HG02884 (cell line): ENCODE measurements at regions not wholly inside any gene's neighbourhood (a gene's known extent, or its start where the extent isn't known, plus 50 kb on each side); places are given as distances from the start of the nearest gene placed in this dataset.
"Not testable (repeated sequence)": the region's sequence is repeated elsewhere in the genome, so short reads cannot be mapped to it uniquely, and the experiment has no call there.

Experiments used
- ATAC-seq: cut with Tn5 transposase; IDR thresholded peaks from one replicate; pipeline ENCODE4 v1.9.1; 2021; ENCODE audit warnings: mild to moderate bottlenecking, moderate library complexity; ENCODE audit not compliant: unreplicated experiment

DNA sequence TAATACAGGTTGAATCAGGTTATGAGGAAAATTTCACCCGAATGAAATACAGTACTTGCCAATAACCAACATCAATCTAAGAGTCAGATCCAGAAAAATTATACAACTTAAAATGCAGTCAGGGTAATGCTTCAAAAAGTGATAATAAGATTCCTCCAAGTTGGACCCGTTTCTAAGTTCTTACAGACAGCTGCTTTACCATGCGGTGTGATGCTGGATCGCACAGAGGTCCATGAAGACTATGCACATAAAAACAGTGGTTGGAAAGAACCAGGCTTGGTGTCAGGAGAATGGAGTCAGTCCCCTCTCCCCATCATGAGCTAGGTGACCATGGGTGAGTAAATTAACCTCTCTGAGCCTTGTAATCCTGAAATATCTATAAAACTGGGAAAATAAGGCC, 261.3 kb downstream of the QDPR start:
- ATAC-seq = no peak

DNA sequence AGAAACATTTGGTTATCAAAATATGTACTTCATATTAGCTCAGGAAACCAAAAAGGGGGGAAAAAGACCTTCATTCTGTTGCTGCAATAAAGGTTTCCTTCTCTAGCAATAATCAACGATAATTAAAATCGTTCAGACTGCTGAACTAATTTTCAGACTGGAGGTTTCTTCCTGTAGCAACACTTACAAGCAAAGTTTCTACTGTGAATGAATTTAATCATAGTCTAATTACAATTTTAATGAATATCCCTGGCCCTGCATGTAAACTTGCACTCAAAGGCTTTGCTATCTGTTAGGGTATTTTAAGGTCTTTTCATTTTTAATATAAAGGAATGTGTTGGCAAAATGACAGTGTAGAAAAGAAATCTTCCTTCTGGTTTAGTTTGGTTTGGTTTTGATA, 265.2 kb downstream of the QDPR start:
- no peak for ATAC-seq

DNA sequence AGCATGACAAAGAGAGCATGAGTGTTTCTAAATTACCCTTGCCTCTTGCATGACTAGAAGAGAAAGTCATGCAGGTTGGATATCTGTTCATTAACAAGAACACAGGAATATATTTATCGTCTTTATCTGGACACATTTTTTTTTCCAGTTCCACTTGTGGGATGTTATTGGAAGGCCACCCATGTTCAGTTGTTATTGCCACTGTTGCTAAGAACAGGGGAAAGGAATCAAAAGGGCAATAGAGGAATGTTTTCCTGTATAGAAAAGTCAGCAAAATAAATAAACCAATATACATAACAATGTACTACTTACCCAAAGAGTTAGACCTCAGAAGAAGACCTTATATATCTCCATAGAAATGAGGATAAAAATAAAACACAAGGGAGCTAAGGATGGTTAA, 270.1 kb downstream of the QDPR start:
- ATAC-seq = no peak

DNA sequence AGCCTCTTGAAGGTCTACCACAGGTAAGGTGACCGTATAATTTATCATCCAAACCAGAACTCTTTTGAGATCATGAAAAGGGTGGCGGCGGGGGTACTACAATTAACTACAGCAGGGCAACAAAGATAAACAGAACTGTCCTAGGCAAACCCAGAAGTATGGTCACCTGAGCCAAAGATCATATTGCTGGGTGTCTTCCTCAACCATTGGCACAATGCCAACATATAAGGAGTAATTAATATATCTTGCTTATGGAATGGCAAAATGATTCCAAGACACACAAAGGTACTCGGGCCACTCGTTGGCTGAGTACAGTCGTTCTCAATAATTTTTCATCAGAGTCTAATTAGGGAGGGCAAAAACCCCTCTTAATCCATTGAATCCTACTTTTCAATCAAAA, 273.3 kb downstream of the QDPR start:
- ATAC-seq = no peak

DNA sequence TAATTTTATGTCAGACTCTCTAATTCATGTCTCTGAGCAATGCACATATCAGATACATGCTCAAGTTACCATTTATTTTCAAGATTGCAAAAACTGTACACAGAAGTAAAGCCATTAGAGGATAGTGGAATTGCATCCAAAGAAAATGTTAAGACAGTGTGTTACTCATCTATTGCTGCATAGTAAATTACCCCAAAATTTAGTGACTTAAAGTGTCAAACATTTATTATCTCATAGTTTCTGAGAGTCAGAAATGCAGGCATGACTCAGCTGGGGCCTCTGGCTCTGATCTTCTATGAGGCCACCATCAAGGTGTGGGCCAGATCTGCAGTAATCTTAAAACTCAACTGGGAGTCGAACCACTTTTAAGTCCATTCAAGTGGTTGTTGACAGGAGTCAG, 275.2 kb downstream of the QDPR start:
- no peak for ATAC-seq

DNA sequence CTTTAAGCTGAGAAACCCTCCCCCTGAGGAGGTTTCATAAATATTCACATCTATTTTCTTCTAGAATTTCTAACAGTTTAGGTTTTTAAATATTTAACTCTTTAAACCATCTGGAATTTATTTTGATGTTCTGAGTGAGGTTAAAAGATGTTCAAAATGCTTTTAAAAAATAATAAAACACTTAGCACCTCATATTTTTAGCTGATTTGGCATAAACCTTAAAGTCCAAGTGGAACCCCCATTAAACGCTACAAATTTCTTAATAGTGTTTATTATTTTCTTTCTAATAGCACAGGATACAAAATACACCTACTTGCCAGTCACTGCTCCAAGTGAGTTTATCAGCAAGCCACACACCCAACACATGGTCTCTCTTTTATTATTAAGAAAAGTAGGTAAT, 277.2 kb downstream of the QDPR start:
- no peak for ATAC-seq

DNA sequence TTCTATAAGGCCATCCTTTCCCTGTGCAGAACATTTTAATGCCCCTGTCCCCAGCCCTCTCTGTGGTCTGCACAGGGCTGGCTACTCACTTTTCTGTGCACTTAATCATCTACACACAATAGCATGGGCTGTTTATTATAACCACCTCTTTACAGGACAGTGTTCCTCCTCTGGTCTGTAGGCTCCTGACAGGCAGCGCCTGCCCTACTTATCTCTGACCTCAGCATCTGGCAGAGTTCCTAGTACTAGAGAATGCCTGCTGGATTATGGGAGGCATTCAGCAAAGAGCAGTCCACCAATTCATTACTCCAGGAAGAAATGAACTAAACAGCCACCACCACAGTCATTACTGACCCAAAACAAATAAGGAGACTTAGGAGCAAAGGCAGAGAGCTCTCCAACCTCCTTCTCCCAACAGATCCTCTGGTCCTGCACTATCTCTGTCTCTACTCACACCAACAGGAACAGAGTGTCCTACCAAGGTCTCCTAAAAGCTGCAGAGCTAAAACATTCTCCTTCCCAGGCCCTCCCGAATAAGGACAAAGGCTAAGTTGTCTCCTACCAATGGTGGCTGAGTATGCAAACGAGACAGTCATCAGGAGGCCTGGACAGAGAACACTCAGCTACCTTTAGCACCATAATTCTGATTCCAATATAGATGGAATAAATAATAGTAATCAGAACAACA, 279.2 kb downstream of the QDPR start:
- ATAC-seq = no peak

DNA sequence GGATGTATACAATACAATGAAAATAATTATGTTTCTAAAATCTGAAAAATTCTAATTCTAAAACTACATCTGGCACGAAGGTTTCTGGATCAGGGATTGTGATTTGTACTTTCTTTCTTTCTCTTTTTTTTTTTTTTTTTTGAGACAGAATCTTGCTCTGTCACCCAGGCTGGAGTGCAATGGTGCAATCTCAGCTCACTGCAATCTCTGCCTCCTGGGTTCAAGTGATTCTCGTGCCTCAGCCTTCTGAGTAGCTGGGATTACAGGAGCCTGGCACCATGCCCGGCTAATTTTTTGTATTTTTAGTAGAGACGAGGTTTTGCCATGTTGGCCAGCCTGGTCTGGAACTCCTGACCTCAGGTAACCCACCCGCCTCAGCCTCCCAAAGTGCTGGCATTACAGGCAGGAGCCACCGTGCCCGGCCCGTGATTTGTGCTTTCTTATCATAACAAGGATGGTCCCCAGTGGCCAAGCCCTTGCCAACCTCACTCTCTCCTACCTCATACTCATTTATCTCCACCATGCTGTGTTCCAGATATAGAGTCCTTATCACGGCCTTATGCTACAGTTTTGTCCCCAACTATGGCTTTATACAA, 279.9 kb downstream of the QDPR start:
- ATAC-seq = not testable (repeated sequence)

DNA sequence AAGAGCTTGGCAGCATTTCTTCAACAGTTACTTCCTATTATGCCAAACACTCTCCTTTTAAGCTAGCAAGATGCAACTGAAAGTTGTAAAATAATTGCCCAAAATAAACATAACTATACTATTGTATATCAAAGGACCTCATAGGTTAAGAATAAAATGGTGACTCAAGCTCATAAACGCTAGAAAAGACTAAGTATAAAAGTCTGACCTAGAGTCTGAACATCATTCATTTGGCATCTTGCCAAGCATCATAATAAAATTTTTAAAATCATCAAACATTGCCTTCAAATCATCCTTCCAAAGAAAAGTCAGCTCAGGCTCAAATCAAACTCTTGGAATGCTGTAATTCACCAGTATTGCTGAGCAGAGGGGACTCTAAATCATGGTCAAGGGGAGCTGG, 281.2 kb downstream of the QDPR start:
- ATAC-seq = no peak

DNA sequence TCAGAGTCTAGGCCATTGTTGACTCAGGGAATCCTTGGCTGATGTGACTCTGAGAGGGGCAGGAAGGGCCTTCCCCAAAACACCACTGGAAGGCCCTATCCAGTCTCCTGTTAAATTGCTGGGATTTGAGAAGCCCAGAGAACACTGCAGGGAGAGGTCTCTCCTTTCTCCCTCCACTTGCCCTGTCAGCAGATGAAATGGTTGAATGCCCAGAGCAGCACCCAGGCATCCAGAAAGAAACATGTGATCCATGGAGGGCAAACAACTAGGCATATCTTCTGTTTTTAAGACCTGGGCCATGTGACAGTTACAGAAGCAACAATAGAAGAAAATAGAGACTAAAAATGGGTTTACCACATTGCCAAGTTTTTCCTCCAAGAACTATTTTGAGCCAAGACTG, 291.1 kb downstream of the QDPR start:
- ATAC-seq = no peak

DNA sequence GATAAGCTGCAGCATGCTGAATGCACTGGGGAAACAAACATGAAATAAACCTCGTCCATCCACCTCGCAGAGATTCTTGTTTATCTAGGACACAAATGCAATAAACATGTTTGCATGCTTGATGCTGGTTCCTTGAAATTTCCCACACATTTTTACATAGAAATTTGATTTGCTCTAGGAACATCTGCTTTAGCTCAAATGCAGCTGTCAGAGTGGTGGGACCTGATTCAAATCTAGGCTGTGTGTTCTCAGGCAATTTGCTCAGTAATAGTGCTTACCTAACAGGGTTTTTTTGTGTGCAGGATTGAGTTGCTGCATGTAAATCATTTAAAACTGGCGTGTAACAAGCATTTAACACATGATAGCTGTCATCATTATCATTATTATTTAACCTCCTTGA, 293.1 kb downstream of the QDPR start:
- ATAC-seq = no peak

DNA sequence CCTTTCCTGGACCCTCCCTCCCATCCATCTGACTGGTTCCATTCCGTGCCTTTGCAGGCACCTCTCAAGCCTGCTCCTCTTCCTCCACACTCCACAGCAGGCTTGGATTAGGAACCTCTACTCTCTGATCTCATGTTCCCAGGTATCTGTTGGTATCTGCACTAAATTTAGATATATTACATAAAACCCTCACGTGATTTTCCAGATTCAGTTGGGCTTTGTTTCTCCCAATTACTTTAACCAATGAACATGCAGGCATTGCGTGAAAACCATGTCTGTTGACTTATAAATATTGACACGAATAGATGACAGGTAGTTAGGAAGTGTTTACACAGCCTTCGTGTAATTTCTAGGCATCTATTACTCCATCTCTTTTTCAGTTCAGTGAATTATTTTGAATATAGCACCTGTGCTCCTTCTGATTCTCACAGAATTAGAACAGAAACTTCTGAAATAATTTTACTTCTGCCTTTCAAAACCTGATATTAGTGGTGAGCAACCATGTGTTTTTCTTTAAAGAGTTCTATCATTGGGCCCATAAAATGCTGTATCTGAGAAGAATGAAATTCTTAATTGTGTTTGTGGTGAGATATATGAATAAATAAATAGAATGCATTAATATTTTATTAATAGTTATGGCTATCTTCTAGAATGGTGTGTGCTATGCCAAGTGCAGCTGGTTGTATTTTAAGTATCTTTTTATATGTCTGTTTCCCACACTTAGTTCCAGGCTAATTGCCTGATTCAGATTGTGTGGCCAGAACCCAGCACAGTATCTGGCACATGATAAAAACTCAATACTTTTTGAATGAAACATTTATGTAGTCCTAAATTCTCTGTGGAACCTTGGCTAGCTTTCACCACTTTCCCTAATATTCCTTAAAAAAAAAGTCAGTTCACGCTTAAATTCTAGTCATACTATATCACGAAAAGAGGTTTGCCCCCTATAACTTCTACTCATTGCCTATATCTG, 304.8 kb downstream of the QDPR start:
- ATAC-seq = no peak

DNA sequence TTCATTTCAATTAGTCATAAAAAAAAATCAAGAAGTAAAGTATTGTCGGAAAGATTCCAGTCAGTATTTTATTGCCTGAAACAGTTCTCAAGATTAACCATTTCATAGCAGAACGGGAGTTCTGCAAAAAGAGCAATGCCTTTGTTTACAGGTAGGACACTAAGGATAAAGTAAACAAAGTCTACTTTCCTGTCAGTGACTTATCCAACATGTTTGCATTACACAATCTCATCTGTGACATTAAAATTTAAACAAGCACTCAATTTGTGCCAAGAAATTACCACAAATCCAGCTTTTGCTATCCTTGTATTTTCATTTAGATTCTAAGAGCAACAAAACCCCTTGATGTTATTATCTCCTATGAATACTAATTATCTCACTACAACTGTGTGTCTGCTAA, 306.5 kb upstream of the LDB2 start:
- ATAC-seq = no peak

DNA sequence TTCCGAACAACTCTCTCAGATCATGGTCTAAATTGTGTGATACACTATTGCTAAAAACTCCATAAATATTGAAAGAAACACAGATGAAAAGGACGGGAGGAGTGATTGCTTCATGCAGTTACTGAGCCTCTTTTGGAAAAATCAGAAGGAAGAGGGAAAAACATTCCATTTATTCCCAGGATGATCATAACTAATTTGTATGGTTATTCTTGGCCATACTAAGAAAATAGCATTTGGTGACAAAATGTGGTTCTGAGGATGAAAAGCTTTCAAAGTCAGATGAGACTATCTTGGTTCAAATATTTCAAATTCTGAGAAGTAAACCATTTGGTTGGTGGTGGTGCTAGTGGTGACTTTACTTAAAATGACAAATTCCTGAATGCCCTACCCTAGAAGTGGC, 305.4 kb upstream of the LDB2 start:
- no peak for ATAC-seq

DNA sequence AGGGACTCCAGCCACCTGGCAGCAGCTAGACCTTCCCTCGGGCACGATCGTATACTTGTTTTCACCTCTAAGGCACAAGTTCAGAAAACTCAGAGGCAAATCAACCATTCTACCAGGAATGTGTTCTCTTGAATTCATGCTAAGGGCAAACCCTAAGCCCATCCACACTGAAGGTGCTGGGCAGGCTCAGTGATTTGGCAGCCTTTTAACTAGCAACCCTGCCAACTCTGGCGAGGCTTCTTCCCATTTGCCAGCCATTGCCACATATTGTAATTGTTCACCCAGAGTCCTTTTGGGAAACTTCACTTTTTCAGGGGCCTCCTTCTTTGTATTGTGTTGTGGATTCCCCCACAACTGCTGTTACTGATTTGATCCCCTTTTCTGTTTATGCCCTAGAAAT, 298.6 kb upstream of the LDB2 start:
- no peak for ATAC-seq

DNA sequence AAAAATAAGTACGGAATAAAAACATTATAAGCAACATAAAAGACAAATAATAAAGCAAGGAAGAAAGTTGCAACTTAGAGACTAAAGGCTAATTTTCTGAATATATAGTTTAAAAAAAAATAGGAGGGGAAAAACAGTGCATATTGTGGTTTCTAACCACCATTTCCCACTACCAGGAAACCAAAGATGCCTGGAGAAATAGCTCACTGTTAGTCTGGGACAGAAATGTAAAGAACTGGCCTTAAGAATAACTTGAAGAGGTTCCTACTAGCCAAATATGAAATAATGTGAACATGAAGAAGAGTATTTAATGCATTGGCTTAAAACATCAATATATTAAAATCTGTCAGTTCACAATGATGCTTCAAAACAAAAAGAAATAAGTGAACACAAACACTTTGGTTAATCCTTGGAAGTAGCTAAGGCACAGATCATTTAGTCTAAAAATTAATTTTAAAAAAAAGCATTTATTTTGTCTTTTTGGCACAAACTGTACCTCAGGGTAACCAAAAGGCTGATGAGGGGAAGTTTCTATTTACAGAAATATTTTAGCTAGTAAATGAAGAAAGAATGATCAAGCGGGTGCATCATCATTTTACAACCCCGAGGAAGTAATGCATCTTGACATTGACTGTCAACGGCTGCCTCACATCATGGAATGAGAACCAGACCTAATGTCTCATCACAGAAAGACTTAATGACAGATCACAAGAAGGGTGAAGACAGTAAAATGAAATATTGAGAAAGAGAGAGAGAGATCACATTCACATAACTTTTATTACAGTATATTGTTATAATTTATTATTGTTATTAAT, 297.2 kb upstream of the LDB2 start:
- no peak for ATAC-seq

DNA sequence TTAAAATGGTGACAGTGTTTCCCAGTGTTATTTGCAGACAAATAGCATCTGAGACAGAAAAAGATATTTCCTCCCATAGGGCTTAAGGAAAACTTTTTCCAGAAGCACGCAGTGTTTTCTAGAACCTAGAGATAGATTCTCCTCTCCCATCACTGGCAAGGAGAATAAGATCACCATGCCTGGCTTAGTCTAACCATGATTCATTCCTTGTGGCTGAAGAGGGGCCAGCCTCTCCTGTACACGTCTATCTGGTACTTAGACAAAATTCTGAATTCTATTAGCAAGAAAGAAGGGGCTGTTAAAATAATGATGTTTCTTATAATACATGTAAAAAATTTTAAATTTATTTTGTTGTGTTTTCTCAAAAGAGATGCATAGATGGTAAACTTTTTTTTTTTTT, 296.1 kb upstream of the LDB2 start:
- no peak for ATAC-seq

DNA sequence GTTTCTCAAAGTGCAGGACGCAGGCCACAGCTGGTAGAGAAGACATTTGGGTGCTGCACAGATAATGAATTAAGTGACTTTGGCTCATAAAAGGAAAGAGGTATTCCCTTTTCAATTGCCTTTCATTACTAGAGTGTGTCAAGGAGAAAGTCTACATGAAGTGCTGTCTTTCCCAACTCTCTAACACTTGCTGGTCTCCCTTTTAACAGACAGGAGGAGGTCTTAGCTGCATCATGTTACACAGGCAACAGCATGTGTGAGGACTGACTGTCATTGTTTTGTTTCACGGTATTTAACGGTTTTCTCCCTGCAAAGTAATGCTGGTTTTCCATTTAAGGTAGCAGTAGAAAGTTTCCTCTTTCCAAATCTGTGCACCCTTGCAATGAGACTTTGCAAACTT, 291.3 kb upstream of the LDB2 start:
- ATAC-seq = no peak

DNA sequence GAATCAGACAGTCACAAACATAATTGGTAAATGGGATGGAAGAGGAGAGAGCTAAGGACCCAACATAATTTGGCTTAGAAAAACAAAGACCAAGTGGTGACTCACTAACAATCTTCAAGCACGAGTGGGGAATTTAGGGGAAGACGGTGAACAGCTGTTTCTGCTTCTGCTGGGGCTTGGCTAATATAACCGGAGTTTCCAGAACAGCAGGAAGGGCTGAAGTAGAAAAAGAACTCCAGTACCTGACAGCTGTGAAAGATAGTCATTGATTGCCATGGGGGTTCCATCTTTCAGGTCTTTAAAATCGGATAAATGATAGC, 290.9 kb upstream of the LDB2 start:
- no peak for ATAC-seq

DNA sequence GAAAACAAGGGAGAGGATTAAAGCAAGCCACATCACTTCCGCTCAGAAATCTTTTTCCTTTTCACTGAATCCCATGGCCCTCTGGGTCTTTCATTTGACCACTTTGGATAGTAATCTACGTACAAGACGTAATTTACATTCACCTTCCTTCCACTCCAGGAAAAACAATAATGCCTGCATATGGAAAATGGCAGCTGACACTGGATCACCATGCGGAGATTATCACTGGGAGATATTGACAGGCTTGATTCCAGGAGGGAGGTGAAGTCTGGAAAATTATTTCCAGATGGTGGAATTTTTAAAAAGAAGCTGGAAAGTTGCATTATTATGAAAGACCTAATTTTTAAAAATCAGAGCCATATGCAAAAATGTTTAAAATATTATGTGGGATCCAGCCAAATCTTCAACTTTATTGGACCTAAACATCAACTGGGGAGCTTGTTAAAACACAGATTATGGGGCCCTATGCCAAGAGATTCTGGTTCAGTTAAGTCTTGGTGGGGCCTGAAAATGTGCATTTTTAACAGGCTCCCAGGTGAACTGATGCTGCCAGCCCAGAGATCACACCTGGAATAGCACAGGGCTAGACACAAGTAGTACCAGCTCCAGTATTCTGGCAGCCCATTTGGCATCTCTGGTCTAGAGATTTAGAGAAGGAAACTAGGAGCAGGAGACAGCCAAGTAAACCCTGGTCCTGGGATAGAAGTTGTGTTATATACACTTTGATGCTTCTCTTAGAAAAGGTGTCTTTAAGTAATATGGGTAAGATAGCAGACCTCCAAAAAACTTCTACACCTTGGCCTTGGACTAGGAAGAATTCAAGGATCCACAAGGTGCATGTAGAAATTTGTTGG, 290.3 kb upstream of the LDB2 start:
- ATAC-seq = no peak
